ENCODE measurements at regions not wholly inside any gene's neighbourhood (a gene's known extent, or its start where the extent isn't known, plus 50 kb on each side); places are given as distances from the start of the nearest gene placed in this dataset.

DNA sequence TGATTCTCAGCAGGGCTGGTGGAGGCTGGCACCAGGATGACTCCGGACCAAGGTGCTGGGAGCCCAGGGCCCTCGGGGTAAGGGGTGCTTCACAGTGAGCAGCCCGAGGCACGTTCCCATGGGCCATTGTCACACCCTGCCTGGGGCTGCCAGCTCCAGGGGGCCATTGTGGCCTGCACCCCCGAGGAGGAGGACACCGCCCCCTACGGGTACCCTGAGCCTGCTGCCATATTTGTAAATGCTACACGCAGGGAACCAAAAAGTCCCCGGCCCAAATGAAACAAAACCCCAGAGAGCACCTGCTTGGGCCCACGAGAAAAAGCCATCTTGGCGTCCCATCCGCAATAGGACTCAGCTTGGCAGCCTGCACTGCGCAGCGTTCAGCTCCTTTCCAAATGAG, 64.7 kb upstream of the GATA5 start:
- H3K4me3 ChIP-seq, result no peak overlapping the region
- no peak overlapping the region for H3K27ac ChIP-seq
- intact Hi-C loops (cut with DNase I), result no loop called here
- H3K36me3 ChIP-seq, result no peaks in the 10 kb centered on the region
- ATAC-seq, result no peak
- TF ChIP-seq, protein P1, sequence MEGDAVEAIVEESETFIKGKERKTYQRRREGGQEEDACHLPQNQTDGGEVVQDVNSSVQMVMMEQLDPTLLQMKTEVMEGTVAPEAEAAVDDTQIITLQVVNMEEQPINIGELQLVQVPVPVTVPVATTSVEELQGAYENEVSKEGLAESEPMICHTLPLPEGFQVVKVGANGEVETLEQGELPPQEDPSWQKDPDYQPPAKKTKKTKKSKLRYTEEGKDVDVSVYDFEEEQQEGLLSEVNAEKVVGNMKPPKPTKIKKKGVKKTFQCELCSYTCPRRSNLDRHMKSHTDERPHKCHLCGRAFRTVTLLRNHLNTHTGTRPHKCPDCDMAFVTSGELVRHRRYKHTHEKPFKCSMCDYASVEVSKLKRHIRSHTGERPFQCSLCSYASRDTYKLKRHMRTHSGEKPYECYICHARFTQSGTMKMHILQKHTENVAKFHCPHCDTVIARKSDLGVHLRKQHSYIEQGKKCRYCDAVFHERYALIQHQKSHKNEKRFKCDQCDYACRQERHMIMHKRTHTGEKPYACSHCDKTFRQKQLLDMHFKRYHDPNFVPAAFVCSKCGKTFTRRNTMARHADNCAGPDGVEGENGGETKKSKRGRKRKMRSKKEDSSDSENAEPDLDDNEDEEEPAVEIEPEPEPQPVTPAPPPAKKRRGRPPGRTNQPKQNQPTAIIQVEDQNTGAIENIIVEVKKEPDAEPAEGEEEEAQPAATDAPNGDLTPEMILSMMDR (IDR thresholded peaks at IDR 0.05), result no peak
- no peaks in the 10 kb centered on the region for H3K9me3 ChIP-seq
- peaks cover 0 to 94% of the 10 kb centered on the region in 2 donors for H3K27me3 ChIP-seq
- DNase-seq, result no peak
- no peaks in the 10 kb centered on the region for H3K4me1 ChIP-seq

DNA sequence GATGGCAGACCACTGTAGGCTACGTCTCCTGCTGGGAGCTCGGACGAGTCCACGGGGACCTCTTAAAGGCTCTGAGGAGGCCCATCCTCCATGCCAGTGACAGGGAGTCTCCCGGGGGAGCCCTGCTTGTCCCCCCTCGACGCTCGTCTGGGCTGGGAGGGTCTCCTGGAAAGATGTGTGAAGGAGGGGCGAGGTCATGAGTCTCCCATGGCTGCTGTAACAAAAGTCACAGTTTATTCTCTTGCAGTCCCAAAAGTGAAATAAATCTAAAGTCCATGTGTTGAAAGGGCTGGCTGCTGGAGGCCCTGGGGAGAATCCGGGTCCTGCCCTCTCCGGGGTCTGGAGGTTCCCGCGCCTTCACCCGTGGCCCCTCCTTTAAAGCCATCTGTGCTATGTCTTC, 67.1 kb upstream of the GATA5 start:
- peaks cover 0 to 94% of the 10 kb centered on the region in 2 donors for H3K27me3 ChIP-seq

DNA sequence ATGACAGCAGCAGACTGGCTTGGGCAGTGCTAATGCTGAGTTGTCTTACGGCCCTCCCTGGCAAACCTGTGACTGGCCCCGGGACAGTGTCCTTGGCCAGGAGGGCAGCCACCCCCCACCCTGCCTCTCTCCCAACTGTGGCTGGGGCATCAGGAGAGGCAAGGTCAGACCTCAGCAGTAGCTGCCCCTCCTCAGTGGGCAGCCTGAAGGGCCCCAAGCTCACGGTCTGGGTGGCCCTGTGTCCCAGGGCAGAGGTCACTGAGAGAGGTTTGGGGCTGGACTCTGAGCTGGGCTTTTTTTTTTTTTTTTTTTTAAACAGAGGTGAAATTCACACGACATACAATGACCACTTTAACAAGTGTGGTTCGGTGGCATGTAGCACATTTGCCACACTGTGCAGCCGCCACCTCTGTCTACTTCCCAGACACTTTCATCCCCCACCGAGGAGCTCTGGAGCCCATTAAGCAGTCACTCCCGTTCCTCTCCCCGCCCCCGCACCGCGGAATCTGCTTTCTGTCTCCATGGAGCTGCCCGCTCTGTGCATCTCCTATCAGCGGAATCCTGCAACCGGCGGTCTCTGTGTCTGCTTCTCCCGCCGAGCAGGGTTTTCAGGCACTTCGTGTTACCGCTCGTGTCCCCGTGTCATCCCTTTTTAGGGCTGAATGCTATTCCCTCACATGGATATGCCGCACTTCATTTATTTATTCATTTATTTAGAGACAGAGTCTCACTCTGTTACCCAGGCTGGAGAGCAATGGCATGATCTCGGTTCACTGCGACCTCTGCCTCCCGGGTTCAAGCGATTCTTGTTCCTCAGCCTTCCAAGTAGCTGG, 67.9 kb upstream of the GATA5 start:
- H3K4me1 ChIP-seq, result no peaks in the 10 kb centered on the region
- TF ChIP-seq, protein P1 (IDR thresholded peaks at IDR 0.05), result no peak
- ATAC-seq (no peak), DNase-seq (no peak)
- no peak overlapping the region for H3K27ac ChIP-seq
- no peaks in the 10 kb centered on the region for H3K9me3 ChIP-seq
- H3K27me3 ChIP-seq, result peaks cover 0 to 94% of the 10 kb centered on the region in 2 donors
- H3K4me3 ChIP-seq, result no peak overlapping the region
- H3K36me3 ChIP-seq, result no peaks in the 10 kb centered on the region
- intact Hi-C loops (cut with DNase I), result no loop called here

More for the DNA sequence above, 67.1 kb upstream of the GATA5 start:
- H3K27ac ChIP-seq, result no peak overlapping the region
- no peak for ATAC-seq
- DNase-seq, result no peak
- intact Hi-C loops (cut with DNase I), result no loop called here
- no peaks in the 10 kb centered on the region for H3K9me3 ChIP-seq
- TF ChIP-seq, protein P1 (IDR thresholded peaks at IDR 0.05), result no peak
- no peak overlapping the region for H3K4me3 ChIP-seq
- H3K4me1 ChIP-seq, result no peaks in the 10 kb centered on the region
- H3K36me3 ChIP-seq, result no peaks in the 10 kb centered on the region

DNA sequence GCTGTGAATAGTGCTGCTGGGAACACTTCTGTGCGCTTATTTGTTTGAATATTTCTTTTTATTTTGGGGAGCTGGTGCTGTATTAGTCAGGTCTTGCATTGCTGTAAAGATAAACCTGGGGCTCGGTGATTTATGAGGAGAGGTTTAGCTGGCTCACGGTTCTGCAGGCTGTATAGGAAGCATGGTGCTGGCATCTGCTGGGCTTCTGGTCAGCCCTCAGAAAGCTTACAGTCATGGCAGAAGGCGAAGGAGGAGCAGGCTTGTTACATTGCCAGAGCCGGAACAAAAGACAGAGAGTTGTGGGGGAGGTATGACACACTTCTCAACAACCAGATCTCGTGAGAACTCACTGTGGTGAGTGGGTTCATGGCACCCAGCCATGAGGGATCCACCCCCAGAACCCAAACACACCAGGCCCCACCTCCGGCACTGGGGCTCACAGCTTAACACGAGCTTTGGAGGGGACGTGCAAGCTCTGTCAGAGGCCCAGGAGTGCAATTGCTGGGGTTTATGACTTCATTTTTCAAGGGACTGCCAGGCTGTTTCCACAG, 68.8 kb upstream of the GATA5 start:
- H3K36me3 ChIP-seq, result no peaks in the 10 kb centered on the region
- ATAC-seq, result no peak

DNA sequence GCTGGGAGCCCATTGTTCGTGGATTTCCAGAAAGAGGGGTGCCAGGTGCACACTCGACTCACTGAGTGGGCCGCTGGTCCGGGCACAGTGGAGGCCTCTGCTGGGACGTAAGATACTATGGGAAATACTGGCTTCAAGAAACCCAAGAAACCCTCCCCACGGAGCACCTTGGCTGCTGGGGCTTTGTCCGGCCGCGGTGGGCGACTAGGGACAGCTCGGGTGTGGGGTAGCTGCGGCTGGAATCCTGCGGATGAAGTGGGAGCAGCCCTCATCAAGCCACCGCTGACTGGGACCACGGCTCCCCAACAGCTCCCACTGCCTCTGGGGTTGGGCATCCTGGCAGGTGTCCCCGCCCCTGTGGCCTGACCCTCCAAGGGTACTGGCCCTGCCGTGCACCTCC, 69.5 kb upstream of the GATA5 start:
- TF ChIP-seq, protein P1 (IDR thresholded peaks at IDR 0.05), result no peak
- Histone ChIP-seq H3K27ac (no peak overlapping the region), H3K36me3 (no peaks in the 10 kb centered on the region), H3K9me3 (no peaks in the 10 kb centered on the region), H3K27me3 (peaks cover 9 to 94% of the 10 kb centered on the region in 2 donors), H3K4me3 (no peak overlapping the region), H3K4me1 (peaks cover 0 to 3% of the 10 kb centered on the region in 2 donors)
- no peak for ATAC-seq
- DNase-seq, result no peak
- intact Hi-C loops (cut with DNase I), result no loop called here

More for the DNA sequence above, 68.8 kb upstream of the GATA5 start:
- Histone ChIP-seq H3K9me3 (no peaks in the 10 kb centered on the region), H3K27ac (no peak overlapping the region), H3K4me3 (no peak overlapping the region), H3K4me1 (no peaks in the 10 kb centered on the region), H3K27me3 (peaks cover 2 to 94% of the 10 kb centered on the region in 2 donors)
- TF ChIP-seq, protein P1 (IDR thresholded peaks at IDR 0.05), result no peak
- DNase-seq, result no peak
- intact Hi-C loops (cut with DNase I), result no loop called here

All from left lung (tissue), 4 donors.